CD1c-positive myeloid dendritic cell (primary cell): ENCODE measurements at regions not wholly inside any gene's neighbourhood (a gene's known extent, or its start where the extent isn't known, plus 50 kb on each side); places are given as distances from the start of the nearest gene placed in this dataset.

Experiments
- DNase-seq: peaks from one replicate; pipeline ENCODE4 v3.0.0-alpha.2; 2016; ENCODE audit errors: extremely low spot score

- DNase-seq: no peak
Measured at GRCh38 chr2:447902-448665, 160.2 kb upstream of the ALKAL2 start.

GRCh38 chr2:446963-447530 lies 159.2 kb upstream of the ALKAL2 start:
- DNase-seq: no peak

GRCh38 chr2:446303-446874 lies 158.5 kb upstream of the ALKAL2 start:
- no peak for DNase-seq

- no peak for DNase-seq
Measured at GRCh38 chr2:445896-446295, 158.0 kb upstream of the ALKAL2 start.

GRCh38 chr2:444937-445884 lies 157.3 kb upstream of the ALKAL2 start:
- DNase-seq: no peak

GRCh38 chr2:443741-444140 lies 155.8 kb upstream of the ALKAL2 start:
- no peak for DNase-seq

GRCh38 chr2:443216-443615 lies 155.3 kb upstream of the ALKAL2 start:
- DNase-seq: no peak

- no peak for DNase-seq
Measured at GRCh38 chr2:441258-442022, 153.5 kb upstream of the ALKAL2 start.

- no peak for DNase-seq
Measured at GRCh38 chr2:440403-440740, 152.5 kb upstream of the ALKAL2 start.

- DNase-seq: no peak
Measured at GRCh38 chr2:439556-440402, 151.9 kb upstream of the ALKAL2 start.

GRCh38 chr2:439077-439476 lies 151.2 kb upstream of the ALKAL2 start:
- no peak for DNase-seq

GRCh38 chr2:437756-438393 lies 150.0 kb upstream of the ALKAL2 start:
- DNase-seq: peak; percentile 30

- DNase-seq: no peak
Measured at GRCh38 chr2:437180-437579, 149.3 kb upstream of the ALKAL2 start.

GRCh38 chr2:436205-436604 lies 148.3 kb upstream of the ALKAL2 start:
- no peak for DNase-seq

- DNase-seq: no peak
Measured at GRCh38 chr2:434625-435024, 146.7 kb upstream of the ALKAL2 start.

GRCh38 chr2:433216-433615 lies 145.3 kb upstream of the ALKAL2 start:
- no peak for DNase-seq

GRCh38 chr2:430291-431040 lies 142.6 kb upstream of the ALKAL2 start:
- no peak for DNase-seq

GRCh38 chr2:429575-430254 lies 141.8 kb upstream of the ALKAL2 start:
- no peak for DNase-seq

GRCh38 chr2:429142-429541 lies 141.3 kb upstream of the ALKAL2 start:
- no peak for DNase-seq
